ENCODE measurements at regions not wholly inside any gene's neighbourhood (a gene's known extent, or its start where the extent isn't known, plus 50 kb on each side); places are given as distances from the start of the nearest gene placed in this dataset.

DNA sequence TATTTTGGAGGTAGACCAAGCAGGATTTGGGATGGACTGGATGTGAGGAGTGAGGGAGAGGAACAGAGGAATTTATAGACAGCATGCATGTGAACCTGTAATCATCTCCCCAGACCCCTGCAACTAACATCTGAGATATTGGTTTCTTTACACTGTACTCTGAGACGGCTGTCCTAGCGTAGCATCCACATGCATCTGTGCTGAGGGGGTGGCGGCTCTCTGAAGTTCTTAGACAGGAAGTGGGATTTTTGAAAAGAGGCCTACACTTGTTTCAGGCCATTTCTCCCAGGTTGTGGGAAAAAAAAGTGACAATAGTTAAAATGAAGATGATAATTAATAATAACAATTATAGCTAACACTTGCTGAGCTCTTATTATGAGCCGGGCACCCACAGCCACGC lies 150.2 kb upstream of the GATA6 start:
- TF ChIP-seq, protein P1, sequence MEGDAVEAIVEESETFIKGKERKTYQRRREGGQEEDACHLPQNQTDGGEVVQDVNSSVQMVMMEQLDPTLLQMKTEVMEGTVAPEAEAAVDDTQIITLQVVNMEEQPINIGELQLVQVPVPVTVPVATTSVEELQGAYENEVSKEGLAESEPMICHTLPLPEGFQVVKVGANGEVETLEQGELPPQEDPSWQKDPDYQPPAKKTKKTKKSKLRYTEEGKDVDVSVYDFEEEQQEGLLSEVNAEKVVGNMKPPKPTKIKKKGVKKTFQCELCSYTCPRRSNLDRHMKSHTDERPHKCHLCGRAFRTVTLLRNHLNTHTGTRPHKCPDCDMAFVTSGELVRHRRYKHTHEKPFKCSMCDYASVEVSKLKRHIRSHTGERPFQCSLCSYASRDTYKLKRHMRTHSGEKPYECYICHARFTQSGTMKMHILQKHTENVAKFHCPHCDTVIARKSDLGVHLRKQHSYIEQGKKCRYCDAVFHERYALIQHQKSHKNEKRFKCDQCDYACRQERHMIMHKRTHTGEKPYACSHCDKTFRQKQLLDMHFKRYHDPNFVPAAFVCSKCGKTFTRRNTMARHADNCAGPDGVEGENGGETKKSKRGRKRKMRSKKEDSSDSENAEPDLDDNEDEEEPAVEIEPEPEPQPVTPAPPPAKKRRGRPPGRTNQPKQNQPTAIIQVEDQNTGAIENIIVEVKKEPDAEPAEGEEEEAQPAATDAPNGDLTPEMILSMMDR (IDR thresholded peaks at IDR 0.05) = no peak
- TF ChIP-seq POLR2A (IDR thresholded peaks at IDR 0.05) = no peak
